Pons (tissue), 1 donor: ENCODE measurements at regions not wholly inside any gene's neighbourhood (a gene's known extent, or its start where the extent isn't known, plus 50 kb on each side); places are given as distances from the start of the nearest gene placed in this dataset.
A peak's percentile ranks its signal among the peaks of the same experiment; 100 is the strongest.

Experiments used
- DNase-seq: peaks from one replicate; pipeline ENCODE4 v3.0.0-alpha.2; 2016; ENCODE audit warnings: low spot score

DNA sequence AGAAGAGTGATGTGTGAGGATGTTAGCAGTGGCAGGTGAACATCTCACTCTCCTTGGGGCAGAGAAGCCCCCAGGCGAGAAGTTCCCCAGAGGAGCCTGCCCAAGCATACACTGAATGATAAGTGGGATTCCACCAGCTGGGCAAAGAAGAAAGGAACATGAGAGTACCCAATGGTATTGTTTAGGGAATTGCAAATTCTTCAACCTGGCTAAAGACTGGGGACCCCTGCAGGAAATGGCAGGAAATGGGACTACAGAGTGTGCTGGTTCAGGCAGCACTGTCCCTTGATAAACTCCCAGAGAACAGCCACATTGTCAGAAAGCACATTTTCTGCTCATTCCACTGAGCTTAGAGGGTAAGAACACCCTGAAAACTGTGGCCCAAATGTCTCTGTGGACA is 121.3 kb downstream of the RPS29 start:
- DNase-seq: no peak

DNA sequence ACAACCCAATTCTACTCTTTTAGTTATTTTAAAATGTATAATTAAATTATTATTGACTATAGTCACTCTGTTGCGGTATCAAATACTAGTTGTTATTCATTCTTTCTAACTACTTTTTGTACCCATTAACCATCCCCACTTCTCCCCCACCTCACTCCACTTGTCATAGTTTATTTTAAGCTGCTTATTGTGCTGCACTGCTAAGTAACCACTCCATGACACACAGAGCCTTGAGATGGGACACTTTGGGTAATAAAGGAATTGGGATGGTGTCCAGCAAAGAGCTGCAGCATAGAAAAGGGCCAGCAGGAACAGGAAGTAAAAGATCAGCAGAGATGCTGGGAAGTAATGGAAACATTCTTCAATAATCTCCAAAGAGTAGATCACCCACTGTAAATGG is 123.0 kb downstream of the RPS29 start:
- DNase-seq: no peak

GRCh38 chr14:49461529-49462401 is 124.4 kb downstream of the RPS29 start:
- peak; percentile 74 for DNase-seq

- DNase-seq: no peak
Observed at GRCh38 chr14:49460662-49461061, 125.5 kb downstream of the RPS29 start.

DNA sequence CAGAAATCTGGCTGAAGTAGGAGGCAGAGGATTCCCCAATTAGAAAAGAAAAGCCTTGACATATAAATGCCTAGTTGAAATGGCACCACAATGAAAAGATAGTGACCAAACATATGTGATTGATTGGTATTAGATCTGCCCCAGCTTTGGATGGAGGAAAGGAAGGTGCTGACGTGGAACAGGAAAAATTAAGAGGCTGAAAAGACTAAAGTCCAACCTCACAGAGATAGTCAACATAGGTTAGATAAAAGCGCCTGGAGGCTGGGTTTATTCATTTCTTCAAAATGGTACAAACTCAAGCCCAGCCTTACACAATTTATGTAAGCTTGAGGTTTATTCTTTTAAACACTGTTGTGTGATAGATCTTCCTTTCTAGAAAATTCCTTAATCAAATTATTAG is 129.6 kb downstream of the RPS29 start:
- no peak for DNase-seq

GRCh38 chr14:49451938-49452337 is 134.2 kb downstream of the RPS29 start:
- DNase-seq: no peak

DNA sequence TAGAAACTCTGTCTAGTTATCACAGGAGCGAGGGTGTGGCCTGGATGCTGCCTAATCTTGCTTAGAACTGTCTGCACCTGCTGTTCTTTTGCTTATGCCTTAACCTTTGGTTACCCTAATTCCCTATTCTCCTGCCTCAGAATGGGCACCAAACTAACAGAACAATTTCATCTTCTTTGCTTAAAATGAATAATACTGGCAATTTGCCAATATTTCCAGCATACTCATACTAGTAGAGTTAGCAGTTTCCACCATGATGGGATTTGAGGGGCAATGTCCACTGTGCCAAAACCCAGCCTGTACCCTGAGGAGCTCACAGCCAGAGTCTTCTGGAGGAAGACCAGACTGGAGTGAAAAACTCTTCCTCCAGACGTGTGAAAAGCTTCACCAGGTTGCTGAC is 136.4 kb downstream of the RPS29 start:
- DNase-seq: no peak

DNA sequence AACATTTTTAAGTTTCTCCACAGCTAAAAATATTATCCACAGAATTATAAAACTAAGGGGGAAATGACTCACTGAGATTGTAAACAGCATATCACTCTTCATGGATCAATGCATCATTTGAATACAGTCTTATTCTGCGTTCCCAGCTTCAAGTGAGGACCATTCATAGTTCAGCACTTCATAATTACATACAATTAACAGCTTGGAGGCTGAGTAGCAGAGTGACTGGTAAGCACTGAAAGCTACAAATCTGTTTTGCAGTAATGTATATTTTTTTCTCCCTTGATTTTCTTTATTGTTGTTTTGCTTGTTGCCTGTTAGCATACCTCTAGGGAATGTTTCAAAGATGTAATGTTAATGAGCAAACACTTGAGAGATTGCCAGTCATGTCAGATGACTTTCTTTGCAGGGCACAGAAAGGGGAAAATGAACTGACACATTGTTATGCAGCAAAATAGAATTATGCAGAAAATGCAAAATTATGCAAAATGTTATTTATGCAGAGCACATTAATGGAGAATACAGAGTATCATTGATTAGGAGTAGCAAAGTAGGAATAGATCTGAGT is 138.6 kb downstream of the RPS29 start:
- peak; percentile 37 for DNase-seq

- DNase-seq: no peak
Observed at GRCh38 chr14:49446801-49447200, 139.4 kb downstream of the RPS29 start.

GRCh38 chr14:49438256-49438770 is 147.9 kb downstream of the RPS29 start:
- DNase-seq: no peak

GRCh38 chr14:49428076-49428475 is 158.1 kb downstream of the RPS29 start:
- no peak for DNase-seq

GRCh38 chr14:49427117-49427516 is 159.1 kb downstream of the RPS29 start:
- DNase-seq: no peak

- no peak for DNase-seq
Observed at GRCh38 chr14:49425921-49426320, 160.3 kb downstream of the RPS29 start.

GRCh38 chr14:49424436-49425331 is 161.5 kb downstream of the RPS29 start:
- DNase-seq: no peak

- no peak for DNase-seq
Observed at GRCh38 chr14:49420201-49420600, 166.0 kb downstream of the RPS29 start.

DNA sequence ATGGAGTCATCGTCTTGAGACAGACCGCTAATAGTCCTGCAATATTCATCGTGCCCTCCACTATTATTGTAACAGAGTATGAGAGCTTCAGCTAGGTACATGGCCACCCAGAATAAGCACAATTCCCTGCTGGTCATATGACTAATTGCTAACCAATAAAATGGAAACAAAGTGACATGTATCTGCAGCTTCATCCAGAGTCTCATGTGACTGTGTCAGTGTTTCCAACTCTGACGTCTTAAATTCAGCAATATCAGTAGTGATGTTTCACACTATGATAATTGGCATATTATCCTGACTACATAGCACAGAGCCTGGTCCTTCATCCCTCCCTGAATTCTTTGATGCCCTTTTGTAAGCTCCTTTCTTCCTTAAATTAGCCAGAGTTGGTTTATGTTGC is 167.4 kb downstream of the RPS29 start:
- DNase-seq: no peak

DNA sequence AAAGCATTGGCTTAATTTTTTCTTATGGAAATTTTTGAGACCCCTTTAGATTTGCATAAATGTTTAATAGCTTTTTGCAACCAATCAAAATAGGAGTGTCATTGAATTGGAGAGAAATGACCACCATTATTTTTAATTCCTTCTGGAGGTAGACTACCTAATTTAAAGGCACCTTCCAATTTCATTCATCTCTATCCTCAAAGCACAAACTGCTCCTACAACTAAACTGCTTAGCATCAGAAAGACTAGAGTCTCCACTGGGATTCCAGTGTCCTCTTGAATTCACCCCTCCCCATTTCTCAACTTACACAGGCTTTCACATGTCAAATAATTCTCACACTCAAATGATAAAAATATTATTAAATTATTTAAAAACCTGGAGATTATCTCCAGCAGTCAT is 168.4 kb downstream of the RPS29 start:
- no peak for DNase-seq

GRCh38 chr14:49408187-49408933 is 177.8 kb downstream of the RPS29 start:
- no peak for DNase-seq

- no peak for DNase-seq
Observed at GRCh38 chr14:49405291-49405690, 180.9 kb downstream of the RPS29 start.

DNA sequence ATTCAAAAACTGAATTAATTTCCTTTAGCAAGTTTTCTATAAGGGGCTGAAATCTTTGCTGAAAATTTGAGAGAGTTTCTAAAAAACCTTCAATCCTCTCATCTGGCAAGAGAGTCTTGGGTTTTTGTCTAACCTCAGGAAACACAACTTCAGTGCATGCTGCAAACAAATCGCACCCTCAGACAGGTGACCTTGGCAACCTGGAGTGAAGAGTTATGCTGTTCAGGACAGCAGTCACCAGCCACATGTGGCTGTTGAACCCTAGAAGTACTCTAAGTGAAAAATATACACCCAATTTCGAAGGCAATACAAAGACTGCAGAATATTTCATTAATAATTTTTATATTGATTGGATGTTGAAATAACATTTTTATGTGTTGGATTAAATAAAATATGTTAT is 184.8 kb downstream of the RPS29 start:
- DNase-seq: no peak

- DNase-seq: no peak
Observed at GRCh38 chr14:49396801-49397200, 189.4 kb downstream of the RPS29 start.

DNA sequence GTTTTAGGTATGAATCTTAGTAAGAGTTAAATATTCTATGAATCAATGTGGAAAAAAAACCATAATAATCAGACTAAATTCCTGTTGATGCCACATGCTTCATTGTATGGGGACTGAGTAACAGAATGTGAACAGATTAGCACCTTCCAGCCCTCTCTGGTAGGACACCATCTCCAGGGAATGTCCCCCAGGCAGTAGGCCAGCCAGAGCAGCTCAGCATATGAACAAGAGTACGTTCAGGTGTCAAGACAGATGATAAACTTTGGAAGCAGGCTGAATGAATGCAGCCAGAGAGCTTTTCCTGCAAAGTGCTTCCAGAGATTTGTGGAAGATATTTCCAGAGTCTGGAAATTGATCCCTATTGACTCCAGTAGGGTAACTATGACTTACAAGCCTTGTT is 204.4 kb downstream of the RPS29 start:
- DNase-seq: no peak
